ENCODE measurements at regions not wholly inside any gene's neighbourhood (a gene's known extent, or its start where the extent isn't known, plus 50 kb on each side); places are given as distances from the start of the nearest gene placed in this dataset.

- Histone ChIP-seq H2BK20ac (ENCODE audit: low read depth, low read length, poor library complexity, severe bottlenecking) (no peak overlapping the region), H2BK15ac (ENCODE audit: low read depth, low read length) (no peak overlapping the region), H4K91ac (ENCODE audit: insufficient read length, low read depth, low read length) (no peak overlapping the region), H3K23ac (ENCODE audit: insufficient read length, low read depth, low read length) (no peak overlapping the region), H3K56ac (ENCODE audit: insufficient read length, low read depth, low read length) (no peak overlapping the region), H4K20me1 (ENCODE audit: control insufficient read depth, insufficient read depth, insufficient read length) (no peaks in the 10 kb centered on the region), H3K18ac (ENCODE audit: insufficient read length, low read depth, low read length) (no peak overlapping the region), H3K4me1 (ENCODE audit: insufficient read depth, low read length) (no peaks in the 10 kb centered on the region), H3K23me2 (ENCODE audit: insufficient read length, low read depth, low read length, poor library complexity, severe bottlenecking) (no peaks in the 10 kb centered on the region), H3K4ac (ENCODE audit: low read depth, low read length) (no peak overlapping the region), H3T11ph (ENCODE audit: low read length) (no peak overlapping the region), H2AK5ac (ENCODE audit: insufficient read length, low read length) (no peak overlapping the region), H2BK5ac (ENCODE audit: insufficient read length, low read length) (no peak overlapping the region), H3K79me1 (ENCODE audit: insufficient read depth, low read depth, low read length, poor library complexity, severe bottlenecking) (no peaks in the 10 kb centered on the region), H3K79me2 (ENCODE audit: insufficient read depth, low read length) (no peaks in the 10 kb centered on the region), H3K14ac (ENCODE audit: insufficient read depth, low read length) (no peak overlapping the region), H4K8ac (replicated peaks; ENCODE audit: insufficient read length, low read depth, low read length) (no peak overlapping the region), H3K27me3 (ENCODE audit: insufficient read depth, low read length) (no peaks in the 10 kb centered on the region), H2BK120ac (ENCODE audit: low read depth, low read length, poor library complexity, severe bottlenecking) (no peak overlapping the region), H2BK12ac (ENCODE audit: insufficient read length, low read depth, low read length) (no peak overlapping the region), H3K9ac (ENCODE audit: extremely low read depth, insufficient read length, low read length) (no peak overlapping the region), H4K5ac (ENCODE audit: insufficient read length, low read depth, low read length) (no peak overlapping the region), H3K27ac (ENCODE audit: insufficient read length, low read depth, low read length) (no peak overlapping the region), H3K4me2 (ENCODE audit: insufficient read depth, insufficient read length, low read length) (no peak overlapping the region), H2AFZ (ENCODE audit: low read length) (no peak overlapping the region), H3K9me3 (ENCODE audit: control insufficient read depth, low read depth, low read length) (no peaks in the 10 kb centered on the region)
- TF ChIP-seq, protein P1, sequence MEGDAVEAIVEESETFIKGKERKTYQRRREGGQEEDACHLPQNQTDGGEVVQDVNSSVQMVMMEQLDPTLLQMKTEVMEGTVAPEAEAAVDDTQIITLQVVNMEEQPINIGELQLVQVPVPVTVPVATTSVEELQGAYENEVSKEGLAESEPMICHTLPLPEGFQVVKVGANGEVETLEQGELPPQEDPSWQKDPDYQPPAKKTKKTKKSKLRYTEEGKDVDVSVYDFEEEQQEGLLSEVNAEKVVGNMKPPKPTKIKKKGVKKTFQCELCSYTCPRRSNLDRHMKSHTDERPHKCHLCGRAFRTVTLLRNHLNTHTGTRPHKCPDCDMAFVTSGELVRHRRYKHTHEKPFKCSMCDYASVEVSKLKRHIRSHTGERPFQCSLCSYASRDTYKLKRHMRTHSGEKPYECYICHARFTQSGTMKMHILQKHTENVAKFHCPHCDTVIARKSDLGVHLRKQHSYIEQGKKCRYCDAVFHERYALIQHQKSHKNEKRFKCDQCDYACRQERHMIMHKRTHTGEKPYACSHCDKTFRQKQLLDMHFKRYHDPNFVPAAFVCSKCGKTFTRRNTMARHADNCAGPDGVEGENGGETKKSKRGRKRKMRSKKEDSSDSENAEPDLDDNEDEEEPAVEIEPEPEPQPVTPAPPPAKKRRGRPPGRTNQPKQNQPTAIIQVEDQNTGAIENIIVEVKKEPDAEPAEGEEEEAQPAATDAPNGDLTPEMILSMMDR (conservative IDR thresholded peaks at IDR 0.05) = no peak
- no peaks in the 10 kb centered on the region for H3K36me3 Mint-ChIP-seq (ENCODE audit: insufficient read depth in 1 of 3, low read depth in 3 of 3)
- H3K4me3 Mint-ChIP-seq = no peak overlapping the region
- WGBS (ENCODE audit: extremely low coverage, insufficient read length, low lambda C conversion rate) = no CpG with 5 or more reads among the region's 5 CpGs
- H3K4me1 Mint-ChIP-seq = peaks cover 4 to 7% of the 10 kb centered on the region in 2 experiments; a peak in 3 of 4 replicates
- no peaks in the 10 kb centered on the region for H3K27me3 Mint-ChIP-seq (ENCODE audit: low read depth)
- DNase-seq = no peak
- H3K9me3 Mint-ChIP-seq = no peaks in the 10 kb centered on the region
- no peak overlapping the region for H3K27ac Mint-ChIP-seq
These were observed 615.3 kb downstream of the OTOL1 start for GRCh38 chr3:162111861-162112260.

All from H9 (cell line).